Heart left ventricle (tissue), 13 donors: ENCODE measurements at regions not wholly inside any gene's neighbourhood (a gene's known extent, or its start where the extent isn't known, plus 50 kb on each side); places are given as distances from the start of the nearest gene placed in this dataset.

Experiments
- POLR2A ChIP-seq, 2 donors: fragments of 450-650 bp; IDR thresholded peaks; one replicate each; pipeline ENCODE4 v1.6.1; 2017; ENCODE audit warnings: antibody characterized with exemption in 2 of 2, mild to moderate bottlenecking in 2 of 2, moderate library complexity in 2 of 2
- TF ChIP-seq, protein P1 (sequence below), 12 donors: fragments of 200-600 bp; sonication (generic) in 4 of 12; IDR thresholded peaks; one replicate each; pipeline versions ENCODE4 v1.5.0 to v1.8.0; 2018 to 2022; ENCODE audit warnings: antibody characterized with exemption in 12 of 12, mild to moderate bottlenecking in 5 of 12
- donor health status: ischemic (EF 13 %, LVEDD 7.1; RV severe dilation, severe dysfunction).
- donor health status: DM: no; HTN: yes; CAD: no.
- donor health status: DM: no; HTN: no; CAD: no.
- donor health status: ischemic (EF 25% LVEDD 6.9; RV normal size, moderate dysfunction).
- donor health status: ischemic (EF 25% LVEDD 5.7; RV mildly dilated, moderate dysfunction).
- donor health status: ischemic (EF 35%, LVEDD 5.7; RV mildly dilated, moderate dysfunction).
- donor health status: nonischemic (EF 11% LVEDD 7.7; RV severe dilation, severe dysfunction).
- donor health status: DM: yes; HTN: yes; CAD: no.
- donor health status: PGD.
- donor health status: ischemic (EF 29% LVEDD 5.4; RV normal size, mild dysfunction).
- donor health status: nonischemic (EF 23%, LVEDD 6.1; RV moderate dilation, normal function).

DNA sequence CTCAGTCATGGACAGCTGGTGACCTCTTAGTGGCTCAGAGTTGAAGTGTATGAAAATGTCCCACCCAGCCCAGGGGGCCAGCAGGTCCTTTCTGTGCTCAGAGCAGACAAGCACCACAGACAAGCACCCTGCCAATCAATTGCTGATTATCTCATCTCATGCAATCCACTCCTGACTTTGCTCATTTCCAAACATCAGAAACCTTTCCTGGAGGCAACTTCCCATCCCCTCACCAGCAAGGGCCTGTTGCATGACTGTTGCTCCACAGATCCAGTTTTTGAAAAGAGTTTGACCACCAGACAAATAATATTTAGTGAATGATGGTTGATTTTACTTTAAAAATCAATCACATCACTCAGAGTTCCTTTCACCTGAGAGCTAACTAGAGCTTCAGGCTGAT, 397.3 kb upstream of the KLF4 start:
- TF ChIP-seq, protein P1, sequence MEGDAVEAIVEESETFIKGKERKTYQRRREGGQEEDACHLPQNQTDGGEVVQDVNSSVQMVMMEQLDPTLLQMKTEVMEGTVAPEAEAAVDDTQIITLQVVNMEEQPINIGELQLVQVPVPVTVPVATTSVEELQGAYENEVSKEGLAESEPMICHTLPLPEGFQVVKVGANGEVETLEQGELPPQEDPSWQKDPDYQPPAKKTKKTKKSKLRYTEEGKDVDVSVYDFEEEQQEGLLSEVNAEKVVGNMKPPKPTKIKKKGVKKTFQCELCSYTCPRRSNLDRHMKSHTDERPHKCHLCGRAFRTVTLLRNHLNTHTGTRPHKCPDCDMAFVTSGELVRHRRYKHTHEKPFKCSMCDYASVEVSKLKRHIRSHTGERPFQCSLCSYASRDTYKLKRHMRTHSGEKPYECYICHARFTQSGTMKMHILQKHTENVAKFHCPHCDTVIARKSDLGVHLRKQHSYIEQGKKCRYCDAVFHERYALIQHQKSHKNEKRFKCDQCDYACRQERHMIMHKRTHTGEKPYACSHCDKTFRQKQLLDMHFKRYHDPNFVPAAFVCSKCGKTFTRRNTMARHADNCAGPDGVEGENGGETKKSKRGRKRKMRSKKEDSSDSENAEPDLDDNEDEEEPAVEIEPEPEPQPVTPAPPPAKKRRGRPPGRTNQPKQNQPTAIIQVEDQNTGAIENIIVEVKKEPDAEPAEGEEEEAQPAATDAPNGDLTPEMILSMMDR (IDR thresholded peaks at IDR 0.05), result no peak
- no peak for TF ChIP-seq POLR2A (IDR thresholded peaks at IDR 0.05)
